ENCODE measurements at regions not wholly inside any gene's neighbourhood (a gene's known extent, or its start where the extent isn't known, plus 50 kb on each side); places are given as distances from the start of the nearest gene placed in this dataset.

- no peak for TF ChIP-seq SIN3A (IDR thresholded peaks at IDR 0.05; ENCODE audit: borderline replicate concordance, insufficient read depth, low read length)
- TF ChIP-seq TAF1 (IDR thresholded peaks at IDR 0.05; ENCODE audit: borderline replicate concordance, insufficient read depth, low read length), result no peak
- TF ChIP-seq FOXP2 (optimal IDR thresholded peaks at IDR 0.05; ENCODE audit: borderline replicate concordance, extremely low read depth, extremely low read length, insufficient read depth), result no peak
- no peak for TF ChIP-seq REST (IDR thresholded peaks at IDR 0.05; ENCODE audit: insufficient read depth in 1 of 2, low read depth in 2 of 2, low read length in 2 of 2)
- no peak for TF ChIP-seq POLR2AphosphoS5 (IDR thresholded peaks at IDR 0.05; ENCODE audit: low read depth, low read length)
Measured at GRCh38 chr7:94067047-94067446, 62.9 kb upstream of the BET1 start.

DNA sequence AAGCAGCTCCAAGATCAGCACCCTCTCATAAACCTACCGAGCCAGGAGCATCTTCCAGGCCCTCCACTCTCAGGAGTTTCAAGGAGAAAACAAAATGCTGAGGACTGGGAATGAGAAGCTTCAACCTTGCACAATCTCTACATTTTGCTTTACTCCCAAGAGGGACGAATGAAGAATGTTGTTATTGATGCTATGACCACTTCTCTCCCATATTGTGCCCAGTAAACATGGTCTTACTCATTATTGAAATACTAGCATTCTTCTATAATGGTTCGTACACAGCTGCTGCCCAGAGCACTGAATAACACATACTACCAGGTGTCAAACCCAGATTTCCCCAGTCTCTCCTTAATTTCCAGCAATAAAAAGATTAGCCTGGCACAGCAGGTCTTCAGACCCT, 63.4 kb upstream of the BET1 start:
- TF ChIP-seq POLR2AphosphoS5 (IDR thresholded peaks at IDR 0.05; ENCODE audit: low read depth, low read length) (no peak), SIN3A (IDR thresholded peaks at IDR 0.05; ENCODE audit: borderline replicate concordance, insufficient read depth, low read length) (no peak), REST (IDR thresholded peaks at IDR 0.05; ENCODE audit: insufficient read depth in 1 of 2, low read depth in 2 of 2, low read length in 2 of 2) (no peak), TAF1 (IDR thresholded peaks at IDR 0.05; ENCODE audit: borderline replicate concordance, insufficient read depth, low read length) (no peak), FOXP2 (optimal IDR thresholded peaks at IDR 0.05; ENCODE audit: borderline replicate concordance, extremely low read depth, extremely low read length, insufficient read depth) (no peak)

DNA sequence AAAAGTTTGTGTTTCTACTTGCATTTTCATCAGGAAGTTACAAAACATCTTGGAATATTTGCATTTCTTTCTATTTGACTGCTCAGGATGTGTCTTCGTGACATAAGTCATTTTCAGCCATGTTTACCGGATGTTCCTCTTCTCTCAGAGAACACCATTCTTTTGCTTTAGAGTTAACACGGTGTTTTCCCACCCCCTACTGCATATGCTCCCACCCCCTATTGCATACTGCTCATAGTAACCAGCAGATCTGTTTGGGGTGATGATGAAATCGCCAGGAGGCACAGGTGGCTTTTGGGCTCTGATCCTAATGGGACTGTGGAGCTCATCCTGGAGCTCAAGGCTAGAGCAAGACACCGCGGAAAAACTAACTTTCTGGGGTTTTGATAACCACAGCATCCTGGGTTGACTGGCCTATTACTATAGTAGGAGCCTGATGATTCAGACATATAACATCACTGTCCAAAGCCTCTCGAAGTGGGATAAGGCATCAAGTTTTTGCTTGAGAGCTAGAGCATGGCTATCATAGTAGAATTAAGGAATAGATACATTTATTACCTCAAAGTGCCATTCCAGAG, 65.1 kb upstream of the BET1 start:
- TF ChIP-seq REST (IDR thresholded peaks at IDR 0.05; ENCODE audit: insufficient read depth in 1 of 2, low read depth in 2 of 2, low read length in 2 of 2) (no peak), SIN3A (IDR thresholded peaks at IDR 0.05; ENCODE audit: borderline replicate concordance, insufficient read depth, low read length) (no peak), POLR2AphosphoS5 (IDR thresholded peaks at IDR 0.05; ENCODE audit: low read depth, low read length) (no peak)

- TF ChIP-seq SIN3A (IDR thresholded peaks at IDR 0.05; ENCODE audit: borderline replicate concordance, insufficient read depth, low read length) (no peak), TAF1 (IDR thresholded peaks at IDR 0.05; ENCODE audit: borderline replicate concordance, insufficient read depth, low read length) (no peak), REST (IDR thresholded peaks at IDR 0.05; ENCODE audit: insufficient read depth in 1 of 2, low read depth in 2 of 2, low read length in 2 of 2) (no peak), FOXP2 (optimal IDR thresholded peaks at IDR 0.05; ENCODE audit: borderline replicate concordance, extremely low read depth, extremely low read length, insufficient read depth) (no peak), POLR2AphosphoS5 (IDR thresholded peaks at IDR 0.05; ENCODE audit: low read depth, low read length) (no peak)
Measured at GRCh38 chr7:94080551-94080950, 76.4 kb upstream of the BET1 start.

GRCh38 chr7:94082126-94082525, 78.0 kb upstream of the BET1 start:
- TF ChIP-seq FOXP2 (optimal IDR thresholded peaks at IDR 0.05; ENCODE audit: borderline replicate concordance, extremely low read depth, extremely low read length, insufficient read depth), result no peak
- no peak for TF ChIP-seq SIN3A (IDR thresholded peaks at IDR 0.05; ENCODE audit: borderline replicate concordance, insufficient read depth, low read length)
- no peak for TF ChIP-seq TAF1 (IDR thresholded peaks at IDR 0.05; ENCODE audit: borderline replicate concordance, insufficient read depth, low read length)
- no peak for TF ChIP-seq REST (IDR thresholded peaks at IDR 0.05; ENCODE audit: insufficient read depth in 1 of 2, low read depth in 2 of 2, low read length in 2 of 2)
- no peak for TF ChIP-seq POLR2AphosphoS5 (IDR thresholded peaks at IDR 0.05; ENCODE audit: low read depth, low read length)

Data from PFSK-1 (cell line).